Endothelial cell of umbilical vein (primary cell): ENCODE measurements at regions not wholly inside any gene's neighbourhood (a gene's known extent, or its start where the extent isn't known, plus 50 kb on each side); places are given as distances from the start of the nearest gene placed in this dataset.

Source experiments
- BruUV-seq: library from RNA; stranded (reverse); fragments of 400-500 nt; replicated peaks from 2 replicates; lab custom pipeline; 2021; lab: Mats Ljungman, UMichigan
- CTCF ChIA-PET: fragments of 300-600, 350-600 bp; sonication (Branson Sonifier 250); formaldehyde crosslinking; loops from one replicate; lab custom pipeline; 2021; ENCODE audit warnings: antibody characterized with exemption, inconsistent platforms; lab: Charles Lee
- POLR2A ChIA-PET: fragments of 300-600, 350-600 bp; sonication (Branson Sonifier 250); formaldehyde crosslinking; loops from one replicate; lab custom pipeline; 2021; ENCODE audit warnings: antibody characterized with exemption, inconsistent platforms; lab: Charles Lee
- DNase-seq: peaks from one replicate; pipeline ENCODE4 v3.0.0-alpha.2; 2011; ENCODE audit warnings: low read depth, low spot score
- FAIRE-seq: peaks from 2 replicates; lab custom pipeline; 2011; peaks lifted over from hg19 to GRCh38; lab: Jason Lieb, UNC
- H2AFZ ChIP-seq: 2 replicates; pipeline ENCODE4 v1.6.0; 2012; ENCODE audit warnings: low read depth, low read length, control low read depth, inconsistent platforms
- H3K27ac ChIP-seq: 2 replicates; pipeline ENCODE4 v1.5.1; 2011; ENCODE audit warnings: low read depth, mild to moderate bottlenecking, control low read depth, low read length, moderate library complexity; ENCODE audit not compliant: insufficient read depth
- H3K27me3 ChIP-seq, 2 experiments: 2 replicates each; pipeline versions ENCODE4 v1.6.0 to v1.6.1; 2011; ENCODE audit warnings: low read length in 2 of 2, mixed read lengths in 1 of 2; ENCODE audit not compliant: control insufficient read depth in 2 of 2, insufficient read depth in 2 of 2
- H3K36me3 ChIP-seq, 2 experiments: 2 replicates in 1 of 2; 3 replicates in 1 of 2; pipeline ENCODE4 v1.5.1; 2011; ENCODE audit warnings: low read length in 2 of 2, mild to moderate bottlenecking in 1 of 2, moderate library complexity in 1 of 2; ENCODE audit not compliant: control insufficient read depth in 2 of 2, insufficient read depth in 2 of 2; ENCODE audit errors: extremely low read depth in 1 of 2
- H3K4me1 ChIP-seq: 3 replicates; pipeline ENCODE4 v1.5.1; 2011; ENCODE audit warnings: mild to moderate bottlenecking, low read length; ENCODE audit not compliant: control insufficient read depth, insufficient read depth; ENCODE audit errors: extremely low read depth
- H3K4me2 ChIP-seq: 2 replicates; pipeline ENCODE4 v1.6.1; 2011; ENCODE audit warnings: low read length, control low read depth, mixed read lengths; ENCODE audit not compliant: insufficient read depth
- H3K4me3 ChIP-seq, 3 experiments: fragments of 200-600 bp in 1 of 3; sonication (generic), shearing (Covaris generic) in 1 of 3; replicated peaks in 1 of 3; 2 replicates each; pipeline ENCODE4 v1.5.1; 2011 to 2016; ENCODE audit warnings: control low read depth in 3 of 3, low read length in 3 of 3, mild to moderate bottlenecking in 2 of 3, inconsistent platforms in 1 of 3, low read depth in 1 of 3, moderate library complexity in 1 of 3; ENCODE audit not compliant: insufficient read depth in 1 of 3
- H3K79me2 ChIP-seq: 2 replicates; pipeline ENCODE4 v1.6.0; 2012; ENCODE audit warnings: low read length, inconsistent platforms; ENCODE audit not compliant: control insufficient read depth, insufficient read depth
- H3K9ac ChIP-seq: replicated peaks from 2 replicates; pipeline ENCODE3; 2011; ENCODE audit warnings: low read length, control low read depth; ENCODE audit not compliant: insufficient read depth; ENCODE audit errors: extremely low read depth
- H3K9me1 ChIP-seq: replicated peaks from 3 replicates; pipeline ENCODE4 v1.6.0; 2011; ENCODE audit warnings: mild to moderate bottlenecking, low read length; ENCODE audit not compliant: control insufficient read depth, insufficient read depth; ENCODE audit errors: extremely low read depth
- H3K9me3 ChIP-seq: replicated peaks from 2 replicates; pipeline ENCODE4 v1.5.1; 2012; ENCODE audit warnings: low read length, inconsistent platforms; ENCODE audit not compliant: control insufficient read depth, insufficient read depth
- H4K20me1 ChIP-seq: replicated peaks from 2 replicates; pipeline ENCODE3; 2011; ENCODE audit warnings: mild to moderate bottlenecking, low read length; ENCODE audit not compliant: control insufficient read depth, insufficient read depth; ENCODE audit errors: extremely low read depth
- CTCF ChIP-seq, 2 donors: IDR thresholded peaks; 1 replicate in 1 of 2; 2 replicates in 1 of 2; pipeline ENCODE4 v1.5.1; 2011; ENCODE audit warnings: low read length in 2 of 2, mild to moderate bottlenecking in 2 of 2, moderate library complexity in 2 of 2, control low read depth in 1 of 2, inconsistent platforms in 1 of 2, low read depth in 1 of 2; ENCODE audit not compliant: insufficient read depth in 1 of 2; ENCODE audit errors: extremely low read depth in 1 of 2
- EZH2 ChIP-seq: IDR thresholded peaks from 2 replicates; pipeline ENCODE4 v1.6.1; 2012; ENCODE audit warnings: borderline replicate concordance, low read depth, mild to moderate bottlenecking, moderate library complexity, low read length, inconsistent platforms; ENCODE audit not compliant: severe bottlenecking
- FOS ChIP-seq: IDR thresholded peaks from 2 replicates; pipeline ENCODE4 v1.6.1; 2011; ENCODE audit warnings: mild to moderate bottlenecking, low read length, moderate library complexity, borderline replicate concordance; ENCODE audit not compliant: insufficient read depth
- GATA2 ChIP-seq: IDR thresholded peaks from 2 replicates; pipeline ENCODE4 v1.7.0; 2011; ENCODE audit warnings: low read depth, mild to moderate bottlenecking, moderate library complexity, mixed read lengths, low read length; ENCODE audit not compliant: insufficient read length, insufficient read depth
- JUN ChIP-seq: IDR thresholded peaks from 2 replicates; pipeline ENCODE4 v1.6.1; 2011; ENCODE audit warnings: borderline replicate concordance, low read depth; ENCODE audit not compliant: insufficient read length, insufficient read depth
- MAX ChIP-seq: IDR thresholded peaks from 2 replicates; pipeline ENCODE4 v1.6.1; 2011; ENCODE audit not compliant: insufficient read depth, insufficient read length
- MYC ChIP-seq: IDR thresholded peaks from one replicate; pipeline ENCODE4 v1.6.1; 2011; ENCODE audit warnings: mild to moderate bottlenecking, low read depth, low read length
- POLR2A ChIP-seq: IDR thresholded peaks from 2 replicates; pipeline ENCODE4 v1.6.1; 2012; ENCODE audit warnings: low read depth, mild to moderate bottlenecking, control low read depth, low read length
- POLR2AphosphoS5 ChIP-seq: IDR thresholded peaks from 2 replicates; pipeline ENCODE4 v1.6.1; 2012; ENCODE audit warnings: low read depth, mild to moderate bottlenecking, control low read depth, low read length, moderate library complexity; ENCODE audit not compliant: insufficient read depth
- dilution Hi-C: fragments of 300-500 bp; cut with MboI; formaldehyde crosslinking; loops from one replicate; pipeline ENCODE4 v1.15.0; 2019; ENCODE audit warnings: low sequenced_read_pairs; ENCODE audit not compliant: extremely low pct_ligation_motif_present
- intact Hi-C: fragments of 100-400 bp; cut with micrococcal nuclease; formaldehyde crosslinking; loops from one replicate; pipeline ENCODE4 v1.10.0; 2022

- H3K4me2 ChIP-seq = no peak overlapping the region
- no peaks in the 10 kb centered on the region for H3K36me3 ChIP-seq
- FAIRE-seq (no peak), DNase-seq (no peak)
- no peaks in the 10 kb centered on the region for H3K9me3 ChIP-seq
- no TSS peak for BruUV-seq
- CTCF ChIA-PET = interaction anchor here (1.5 to 4.0 kb wide), 3 partner anchors 13 to 1772 kb away, joined by 4 to 26 read pairs (median 4); no protein-coding TSS in a partner anchor
- H3K4me1 ChIP-seq = no peaks in the 10 kb centered on the region
- POLR2A ChIA-PET = no interaction called here
- H3K9ac ChIP-seq = no peak overlapping the region
- dilution Hi-C loops = no loop called here
- intact Hi-C loops = loop anchor here (10.0 kb wide), 2 partner anchors 1770 to 1840 kb away; no protein-coding TSS in a partner anchor
- H3K9me1 ChIP-seq = no peaks in the 10 kb centered on the region
- no peaks in the 10 kb centered on the region for H4K20me1 ChIP-seq
- H2AFZ ChIP-seq = no peak overlapping the region
- no peak overlapping the region for H3K27ac ChIP-seq
- H3K27me3 ChIP-seq = peaks cover 16 to 27% of the 10 kb centered on the region in 2 experiments
- TF ChIP-seq MYC (no peak), POLR2A (no peak), CTCF (IDR thresholded peaks at IDR 0.05; ENCODE audit: extremely low read depth in 1 of 2, insufficient read depth in 1 of 2, low read depth in 1 of 2, low read length in 2 of 2) (no peak), MAX (no peak), EZH2 (no peak), POLR2AphosphoS5 (no peak), GATA2 (no peak), JUN (no peak), FOS (no peak)
- H3K79me2 ChIP-seq = no peaks in the 10 kb centered on the region
- no peak overlapping the region for H3K4me3 ChIP-seq
These were observed 382.0 kb downstream of the RAPGEF2 start for GRCh38 chr4:159484864-159485263.
